Transverse colon (tissue), 4 donors: ENCODE measurements at regions not wholly inside any gene's neighbourhood (a gene's known extent, or its start where the extent isn't known, plus 50 kb on each side); places are given as distances from the start of the nearest gene placed in this dataset.

ENCODE experiments used
- DNase-seq: peaks from one replicate; pipeline ENCODE4 v3.0.0-alpha.2; 2019
- H3K27ac ChIP-seq, 4 donors: fragments of 200-600 bp; sonication (generic); 2 replicates each; pipeline ENCODE4 v1.5.1; 2016 to 2018; ENCODE audit warnings: inconsistent platforms in 4 of 4
- H3K27me3 ChIP-seq: fragments of 200-600 bp; sonication (generic); 2 replicates; pipeline ENCODE4 v1.5.1; 2017; ENCODE audit warnings: inconsistent platforms
- H3K36me3 ChIP-seq, 4 donors: fragments of 200-600 bp; sonication (generic); 2 replicates each; pipeline ENCODE4 v1.5.1; 2017 to 2019; ENCODE audit warnings: inconsistent platforms in 4 of 4
- H3K4me1 ChIP-seq, 4 donors: fragments of 200-600 bp; sonication (generic); 2 replicates each; pipeline ENCODE4 v1.5.1; 2017 to 2020; ENCODE audit warnings: inconsistent platforms in 4 of 4
- H3K4me3 ChIP-seq, 4 donors: fragments of 200-600 bp; sonication (generic); 1 replicate in 1 of 4; 2 replicates in 3 of 4; pipeline versions ENCODE4 v1.5.1 to v1.6.1; 2017 to 2019; ENCODE audit warnings: inconsistent platforms in 4 of 4
- H3K9me3 ChIP-seq, 2 donors: fragments of 200-600 bp; sonication (generic); 2 replicates each; pipeline ENCODE4 v1.5.1; 2017 to 2019; ENCODE audit warnings: inconsistent platforms in 2 of 2
- EP300 ChIP-seq: sonication (generic); formaldehyde crosslinking; IDR thresholded peaks from one replicate; pipeline ENCODE4 v1.6.1; 2017; ENCODE audit warnings: antibody characterized with exemption, low read depth
- POLR2A ChIP-seq: fragments of 450-650 bp; IDR thresholded peaks from one replicate; pipeline ENCODE4 v1.6.1; 2016; ENCODE audit warnings: antibody characterized with exemption, mild to moderate bottlenecking, moderate library complexity
- POLR2AphosphoS5 ChIP-seq, 3 donors: sonication (generic); formaldehyde crosslinking; IDR thresholded peaks; one replicate each; pipeline ENCODE4 v1.6.1; 2016; ENCODE audit warnings: antibody characterized with exemption in 3 of 3
- WGBS, 2 donors: methylation state at CpG; one replicate each; pipeline ENCODE4 v1.1.5; 2018; ENCODE audit warnings: low coverage in 1 of 2; 5-methylcytosine and 5-hydroxymethylcytosine counted together
- in situ Hi-C, 4 donors: fragments of 200-750 bp; cut with MboI; loops; one replicate each; pipeline versions ENCODE4 v1.15.0 to v1.15.1; 2017; ENCODE audit warnings: low sequenced_read_pairs in 3 of 4, low pct_ligation_motif_present in 1 of 4, low pct_unique_long_range_greater_than_20kb in 1 of 4
- intact Hi-C: fragments of 100-400 bp; cut with DNase I; formaldehyde crosslinking; loops from one replicate; pipeline ENCODE4 v1.15.1; 2023; ENCODE audit warnings: low total_unique reads
- TF ChIP-seq, protein P1 (sequence below), 5 experiments: fragments of 200-600 bp in 3 of 5; fragments of 450-650 bp in 2 of 5; sonication (generic) in 3 of 5; IDR thresholded peaks; 1 replicate in 2 of 5; 2 replicates in 3 of 5; pipeline ENCODE4 v1.5.1; 2016 to 2017; ENCODE audit warnings: antibody characterized with exemption in 5 of 5, inconsistent platforms in 3 of 5, mild to moderate bottlenecking in 2 of 5, moderate library complexity in 1 of 5

DNA sequence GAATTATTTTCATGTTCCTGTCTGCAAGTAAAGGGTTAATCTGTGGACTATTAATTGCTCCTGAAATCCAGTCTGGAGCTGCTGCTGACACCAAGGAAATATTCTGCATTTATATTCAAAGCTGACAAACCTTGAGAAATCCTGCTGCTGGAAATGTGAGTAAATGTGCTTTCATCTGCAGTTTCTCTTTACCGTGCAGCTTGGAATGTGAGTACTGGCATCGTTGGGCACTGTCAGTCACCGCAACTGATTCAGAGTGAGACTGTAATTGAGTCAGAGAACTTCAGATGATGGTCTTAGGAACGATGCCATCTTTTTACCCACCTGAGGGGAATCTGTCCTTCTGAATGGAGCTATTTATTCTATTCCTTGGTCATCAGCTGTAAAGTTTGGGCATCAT, 420.6 kb downstream of the SIPA1L2 start:
- Histone ChIP-seq H3K27me3 (no peaks in the 10 kb centered on the region), H3K9me3 (no peaks in the 10 kb centered on the region), H3K4me3 (no peak overlapping the region), H3K36me3 (no peaks in the 10 kb centered on the region), H3K4me1 (no peaks in the 10 kb centered on the region), H3K27ac (no peak overlapping the region)
- 79 to 83% methylated on average over 3 to 4 of the region's 4 CpGs for WGBS, 2 donors
- no peak for DNase-seq
- TF ChIP-seq EP300 (no peak), POLR2A (no peak)
- in situ Hi-C loops (no loop called here), intact Hi-C loops (no loop called here)

DNA sequence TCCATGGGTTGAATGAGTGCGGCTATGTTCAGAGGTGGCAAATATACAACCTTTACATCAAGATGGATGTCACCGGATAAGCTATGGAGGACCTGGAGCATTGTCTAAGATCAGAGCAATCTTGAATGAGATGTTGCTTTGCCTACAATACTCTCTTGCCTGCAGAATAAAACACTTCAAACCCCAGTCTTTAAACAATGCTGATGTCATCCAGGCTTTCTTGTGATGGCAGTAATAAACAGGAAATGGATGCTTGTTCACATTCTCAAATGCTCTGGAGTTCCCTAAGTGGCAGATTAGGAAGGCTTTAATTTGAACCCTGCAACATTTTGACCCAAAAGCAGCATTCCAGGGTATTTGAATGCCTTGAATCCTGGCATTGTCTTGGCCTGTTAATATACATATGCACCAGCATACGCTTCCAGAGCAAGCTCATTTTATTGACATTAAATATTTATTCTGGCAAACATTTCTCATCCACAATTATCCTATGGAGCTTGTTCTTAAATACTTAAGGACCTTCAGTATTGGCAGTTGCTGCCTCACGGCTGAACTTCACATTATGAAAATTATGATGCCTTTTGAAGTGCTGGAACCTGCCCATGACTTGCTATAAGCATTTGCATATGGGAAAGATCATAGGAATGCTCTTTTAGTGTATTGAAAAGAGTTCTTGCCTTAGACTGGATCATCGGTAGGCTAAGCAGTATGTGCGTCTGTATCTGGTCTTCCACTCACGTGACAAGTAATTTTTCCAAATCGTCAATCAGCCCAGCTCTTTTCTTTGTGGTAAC, 422.7 kb downstream of the SIPA1L2 start:
- no peak for DNase-seq
- in situ Hi-C loops: no loop called here
- Histone ChIP-seq H3K4me1 (no peaks in the 10 kb centered on the region), H3K27me3 (no peaks in the 10 kb centered on the region), H3K4me3 (no peak overlapping the region), H3K27ac (no peak overlapping the region), H3K36me3 (no peaks in the 10 kb centered on the region), H3K9me3 (peaks cover 6 to 11% of the 10 kb centered on the region in 2 donors)
- TF ChIP-seq, protein P1, sequence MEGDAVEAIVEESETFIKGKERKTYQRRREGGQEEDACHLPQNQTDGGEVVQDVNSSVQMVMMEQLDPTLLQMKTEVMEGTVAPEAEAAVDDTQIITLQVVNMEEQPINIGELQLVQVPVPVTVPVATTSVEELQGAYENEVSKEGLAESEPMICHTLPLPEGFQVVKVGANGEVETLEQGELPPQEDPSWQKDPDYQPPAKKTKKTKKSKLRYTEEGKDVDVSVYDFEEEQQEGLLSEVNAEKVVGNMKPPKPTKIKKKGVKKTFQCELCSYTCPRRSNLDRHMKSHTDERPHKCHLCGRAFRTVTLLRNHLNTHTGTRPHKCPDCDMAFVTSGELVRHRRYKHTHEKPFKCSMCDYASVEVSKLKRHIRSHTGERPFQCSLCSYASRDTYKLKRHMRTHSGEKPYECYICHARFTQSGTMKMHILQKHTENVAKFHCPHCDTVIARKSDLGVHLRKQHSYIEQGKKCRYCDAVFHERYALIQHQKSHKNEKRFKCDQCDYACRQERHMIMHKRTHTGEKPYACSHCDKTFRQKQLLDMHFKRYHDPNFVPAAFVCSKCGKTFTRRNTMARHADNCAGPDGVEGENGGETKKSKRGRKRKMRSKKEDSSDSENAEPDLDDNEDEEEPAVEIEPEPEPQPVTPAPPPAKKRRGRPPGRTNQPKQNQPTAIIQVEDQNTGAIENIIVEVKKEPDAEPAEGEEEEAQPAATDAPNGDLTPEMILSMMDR (IDR thresholded peaks at IDR 0.05): no peak
- TF ChIP-seq EP300 (no peak), POLR2A (no peak), POLR2AphosphoS5 (IDR thresholded peaks at IDR 0.05) (no peak)
- intact Hi-C loops: no loop called here
- WGBS, 2 donors: 80 to 86% methylated on average over 6 to 8 of the region's 8 CpGs

DNA sequence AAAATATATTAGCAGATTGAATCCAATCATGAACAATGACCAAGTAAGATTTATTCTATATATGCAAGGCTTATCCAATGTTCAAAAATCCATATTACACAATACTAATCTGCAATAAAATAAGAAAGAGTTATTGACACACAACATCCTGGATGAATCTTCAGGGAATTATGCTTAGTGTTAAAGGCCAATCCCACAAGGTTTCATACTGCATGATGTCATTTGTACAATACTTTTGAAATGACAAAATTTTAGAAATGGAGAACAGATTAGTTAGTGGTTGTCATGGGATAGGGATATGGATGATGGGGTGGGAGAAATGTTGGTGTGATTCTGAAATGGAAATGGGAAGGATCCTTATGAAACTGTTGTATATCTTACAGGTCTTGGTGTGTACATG, 425.7 kb downstream of the SIPA1L2 start:
- Histone ChIP-seq H3K36me3 (no peaks in the 10 kb centered on the region), H3K27me3 (no peaks in the 10 kb centered on the region), H3K9me3 (peaks cover 13 to 24% of the 10 kb centered on the region in 2 donors), H3K4me3 (no peak overlapping the region), H3K4me1 (no peaks in the 10 kb centered on the region), H3K27ac (no peak overlapping the region)
- intact Hi-C loops (no loop called here), in situ Hi-C loops (no loop called here)
- no peak for DNase-seq
- TF ChIP-seq EP300: no peak
- no peak for TF ChIP-seq POLR2A
- TF ChIP-seq POLR2AphosphoS5 (IDR thresholded peaks at IDR 0.05): no peak
- TF ChIP-seq, protein P1 (IDR thresholded peaks at IDR 0.05): no peak

DNA sequence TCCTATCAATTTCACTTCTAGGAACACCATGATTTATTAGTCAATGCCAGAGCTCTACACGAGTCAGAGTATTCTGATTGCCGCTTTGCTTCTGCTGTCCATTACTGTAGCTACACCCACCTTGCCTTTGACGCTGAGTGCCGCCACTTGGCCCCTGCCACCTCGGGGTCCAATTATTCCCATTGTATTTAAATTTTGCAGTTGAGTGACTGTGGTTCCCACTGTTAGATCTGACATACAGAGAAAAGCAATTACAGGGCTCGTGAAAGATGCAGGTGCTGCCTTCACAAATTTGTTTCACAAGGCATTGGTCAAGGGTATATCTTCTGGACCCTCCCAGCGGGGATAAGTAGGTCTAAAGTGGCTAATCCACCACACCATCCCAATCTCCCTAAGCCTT, 428.9 kb downstream of the SIPA1L2 start:
- H3K9me3 ChIP-seq: peaks cover 13 to 24% of the 10 kb centered on the region in 2 donors
- TF ChIP-seq EP300: no peak
- no peak for TF ChIP-seq POLR2AphosphoS5 (IDR thresholded peaks at IDR 0.05)
- TF ChIP-seq, protein P1 (IDR thresholded peaks at IDR 0.05): no peak
- no peak for TF ChIP-seq POLR2A
- in situ Hi-C loops: no loop called here
- 92 to 95% methylated on average over 5 to 7 of the region's 7 CpGs for WGBS, 2 donors
- no peaks in the 10 kb centered on the region for H3K36me3 ChIP-seq
- no peaks in the 10 kb centered on the region for H3K27me3 ChIP-seq
- intact Hi-C loops: no loop called here
- H3K27ac ChIP-seq: no peak overlapping the region
- no peak for DNase-seq
- H3K4me1 ChIP-seq: no peaks in the 10 kb centered on the region
- H3K4me3 ChIP-seq: no peak overlapping the region

DNA sequence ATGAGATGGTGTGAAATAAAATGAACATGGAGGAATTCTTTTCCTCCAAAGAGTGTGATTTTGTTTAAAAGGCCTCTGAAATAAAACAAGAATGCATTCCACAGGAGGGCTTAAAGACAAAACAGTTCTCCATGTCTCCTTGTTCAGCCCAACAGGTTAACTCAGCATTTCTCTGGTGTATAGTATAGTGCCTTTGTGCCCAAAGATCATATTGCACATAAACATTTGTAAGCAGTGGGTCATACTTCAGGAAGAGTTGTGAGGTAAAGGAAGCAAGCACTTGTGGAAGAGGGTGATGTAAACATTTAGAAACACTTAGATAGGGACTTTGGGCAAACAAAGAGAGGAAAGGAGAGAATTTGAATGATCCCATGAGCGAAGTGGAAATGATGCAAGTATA, 433.9 kb downstream of the SIPA1L2 start:
- Histone ChIP-seq H3K36me3 (no peaks in the 10 kb centered on the region), H3K4me3 (no peak overlapping the region), H3K4me1 (no peaks in the 10 kb centered on the region), H3K27me3 (no peaks in the 10 kb centered on the region), H3K9me3 (peaks cover 1 to 4% of the 10 kb centered on the region in 2 donors), H3K27ac (no peak overlapping the region)
- TF ChIP-seq EP300 (no peak), POLR2A (no peak), POLR2AphosphoS5 (IDR thresholded peaks at IDR 0.05) (no peak)
- TF ChIP-seq, protein P1 (IDR thresholded peaks at IDR 0.05): no peak
- intact Hi-C loops (no loop called here), in situ Hi-C loops (no loop called here)
- DNase-seq: no peak
- 82 to 87% methylated on average over 1 of the region's 1 CpG for WGBS, 2 donors
